ENCODE measurements at regions not wholly inside any gene's neighbourhood (a gene's known extent, or its start where the extent isn't known, plus 50 kb on each side); places are given as distances from the start of the nearest gene placed in this dataset.
A peak's percentile ranks its signal among the peaks of the same experiment; 100 is the strongest.

- DNase-seq (ENCODE audit: low read depth) = no peak
- TF ChIP-seq, protein P1, sequence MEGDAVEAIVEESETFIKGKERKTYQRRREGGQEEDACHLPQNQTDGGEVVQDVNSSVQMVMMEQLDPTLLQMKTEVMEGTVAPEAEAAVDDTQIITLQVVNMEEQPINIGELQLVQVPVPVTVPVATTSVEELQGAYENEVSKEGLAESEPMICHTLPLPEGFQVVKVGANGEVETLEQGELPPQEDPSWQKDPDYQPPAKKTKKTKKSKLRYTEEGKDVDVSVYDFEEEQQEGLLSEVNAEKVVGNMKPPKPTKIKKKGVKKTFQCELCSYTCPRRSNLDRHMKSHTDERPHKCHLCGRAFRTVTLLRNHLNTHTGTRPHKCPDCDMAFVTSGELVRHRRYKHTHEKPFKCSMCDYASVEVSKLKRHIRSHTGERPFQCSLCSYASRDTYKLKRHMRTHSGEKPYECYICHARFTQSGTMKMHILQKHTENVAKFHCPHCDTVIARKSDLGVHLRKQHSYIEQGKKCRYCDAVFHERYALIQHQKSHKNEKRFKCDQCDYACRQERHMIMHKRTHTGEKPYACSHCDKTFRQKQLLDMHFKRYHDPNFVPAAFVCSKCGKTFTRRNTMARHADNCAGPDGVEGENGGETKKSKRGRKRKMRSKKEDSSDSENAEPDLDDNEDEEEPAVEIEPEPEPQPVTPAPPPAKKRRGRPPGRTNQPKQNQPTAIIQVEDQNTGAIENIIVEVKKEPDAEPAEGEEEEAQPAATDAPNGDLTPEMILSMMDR (conservative IDR thresholded peaks at IDR 0.05; ENCODE audit: control insufficient read depth, insufficient read depth, low read depth, low read length) = no peak
- H3K4me3 ChIP-seq (ENCODE audit: control insufficient read depth, low read depth, low read length) = no peak overlapping the region
Observed at GRCh38 chr4:42315231-42315630, 82.1 kb upstream of the SHISA3 start.

- DNase-seq (ENCODE audit: low read depth) = no peak
- TF ChIP-seq, protein P1 (conservative IDR thresholded peaks at IDR 0.05; ENCODE audit: control insufficient read depth, insufficient read depth, low read depth, low read length) = no peak
- no peak overlapping the region for H3K4me3 ChIP-seq (ENCODE audit: control insufficient read depth, low read depth, low read length)
Observed at GRCh38 chr4:42320822-42321388, 76.4 kb upstream of the SHISA3 start.

- TF ChIP-seq, protein P1 (conservative IDR thresholded peaks at IDR 0.05; ENCODE audit: control insufficient read depth, insufficient read depth, low read depth, low read length) = no peak
Observed at GRCh38 chr4:42326040-42326439, 71.2 kb upstream of the SHISA3 start.

DNA sequence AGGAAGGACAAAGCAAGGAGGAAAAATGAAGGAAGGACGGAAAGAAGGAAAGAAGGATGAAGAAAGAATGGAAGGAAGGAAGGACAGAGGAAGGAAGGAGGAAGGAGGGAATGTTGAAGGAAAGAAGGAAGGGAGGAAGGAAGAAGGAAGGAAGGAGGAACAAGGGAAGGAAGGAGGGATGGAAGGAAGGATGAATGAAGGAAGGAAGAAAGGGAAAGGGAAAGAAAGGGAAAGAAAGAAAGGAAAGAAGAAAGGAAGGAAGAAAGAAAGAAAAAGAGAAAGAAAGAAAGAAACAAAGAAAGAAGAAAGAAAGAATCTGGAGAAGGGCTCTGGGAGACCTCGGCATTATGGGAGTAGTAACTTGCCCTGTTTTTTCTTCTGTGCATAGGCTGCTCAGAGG, 70.8 kb upstream of the SHISA3 start:
- H3K4me3 ChIP-seq (ENCODE audit: control insufficient read depth, low read depth, low read length) = no peak overlapping the region
- TF ChIP-seq, protein P1 (conservative IDR thresholded peaks at IDR 0.05; ENCODE audit: control insufficient read depth, insufficient read depth, low read depth, low read length) = no peak
- DNase-seq (ENCODE audit: low read depth) = no peak

More at GRCh38 chr4:42326040-42326439, 71.2 kb upstream of the SHISA3 start:
- no peak overlapping the region for H3K4me3 ChIP-seq (ENCODE audit: control insufficient read depth, low read depth, low read length)
- no peak for DNase-seq (ENCODE audit: low read depth)

DNA sequence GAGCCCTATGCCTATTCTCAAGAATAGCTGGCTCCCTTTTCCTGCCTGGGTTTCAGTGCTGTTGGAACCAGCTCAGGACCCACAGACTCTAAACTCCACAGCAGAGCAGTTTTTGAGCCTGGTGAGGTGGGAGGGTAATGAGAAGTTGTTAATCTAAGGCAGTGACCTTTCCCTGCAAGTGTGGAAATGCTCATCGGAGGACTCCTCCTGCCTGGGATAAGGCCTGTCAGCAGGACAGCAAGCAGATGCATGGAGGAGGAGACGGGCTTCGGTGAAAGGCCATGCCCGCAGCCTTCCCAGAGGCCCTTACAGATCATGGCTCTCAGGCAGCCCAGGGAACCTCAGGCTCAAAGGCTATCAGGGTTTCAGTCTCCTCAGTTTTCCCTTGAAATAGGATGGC, 70.0 kb upstream of the SHISA3 start:
- H3K4me3 ChIP-seq (ENCODE audit: control insufficient read depth, low read depth, low read length) = no peak overlapping the region
- DNase-seq (ENCODE audit: low read depth) = no peak
- TF ChIP-seq, protein P1 (conservative IDR thresholded peaks at IDR 0.05; ENCODE audit: control insufficient read depth, insufficient read depth, low read depth, low read length) = no peak

DNA sequence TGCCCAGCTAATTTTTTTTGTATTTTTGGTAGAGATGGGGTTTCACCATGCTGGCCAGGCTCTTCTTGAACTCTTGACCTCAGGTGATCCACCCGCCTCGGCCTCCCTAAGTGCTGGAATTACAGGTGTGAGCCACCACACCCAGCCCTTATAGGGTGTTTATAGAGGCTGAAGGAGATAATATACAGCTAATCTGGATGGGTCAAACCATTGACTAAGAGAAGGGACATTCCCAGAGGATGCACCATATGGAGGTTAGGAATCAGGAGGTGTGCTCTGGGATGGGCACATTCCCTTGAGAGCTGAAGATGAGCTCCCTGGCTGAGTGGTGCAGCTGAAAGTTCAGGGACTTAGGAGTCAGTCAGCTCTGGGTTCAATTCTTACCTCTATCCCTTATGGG, 68.3 kb upstream of the SHISA3 start:
- no peak overlapping the region for H3K4me3 ChIP-seq (ENCODE audit: control insufficient read depth, low read depth, low read length)
- DNase-seq (ENCODE audit: low read depth) = no peak
- TF ChIP-seq, protein P1 (conservative IDR thresholded peaks at IDR 0.05; ENCODE audit: control insufficient read depth, insufficient read depth, low read depth, low read length) = no peak

- TF ChIP-seq, protein P1 (conservative IDR thresholded peaks at IDR 0.05; ENCODE audit: control insufficient read depth, insufficient read depth, low read depth, low read length) = no peak
- peak; percentile 14 for DNase-seq (ENCODE audit: low read depth)
- H3K4me3 ChIP-seq (ENCODE audit: control insufficient read depth, low read depth, low read length) = no peak overlapping the region
Observed at GRCh38 chr4:42329421-42329820, 67.9 kb upstream of the SHISA3 start.
